SIG-M5 treated with dmso at 0.1 percent for 504 hours (cell line): ENCODE measurements at regions not wholly inside any gene's neighbourhood (a gene's known extent, or its start where the extent isn't known, plus 50 kb on each side); places are given as distances from the start of the nearest gene placed in this dataset.
"Not testable (repeated sequence)": the region's sequence is repeated elsewhere in the genome, so short reads cannot be mapped to it uniquely, and the experiment has no call there.

Experiments used
- DNase-seq: peaks from one replicate; lab custom pipeline; 2025; ENCODE audit not compliant: unreplicated experiment; lab: John Stamatoyannopoulos, UW

GRCh38 chr15:59904450-59905135 is 99.5 kb upstream of the FOXB1 start:
- DNase-seq, result no peak

DNA sequence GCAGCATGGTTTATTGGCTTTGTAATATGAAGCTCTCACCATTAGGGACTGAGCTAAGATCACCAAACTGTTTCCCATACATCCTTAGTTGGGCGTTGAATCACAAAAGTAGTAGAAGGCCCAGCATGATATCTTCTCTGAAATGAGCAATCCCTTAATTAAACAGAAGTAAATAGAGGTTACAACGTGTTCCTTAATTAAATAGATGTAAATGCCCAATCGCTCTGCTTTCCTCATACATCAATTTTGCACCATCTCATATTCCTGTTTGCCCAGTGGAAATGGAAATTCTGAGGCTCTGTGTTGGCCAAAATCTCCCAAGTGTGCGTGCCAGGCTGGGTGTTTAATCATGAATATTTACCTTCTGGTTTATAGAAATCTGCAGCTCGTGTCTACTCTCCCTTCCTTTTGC is 107.4 kb upstream of the FOXB1 start:
- DNase-seq, result no peak

DNA sequence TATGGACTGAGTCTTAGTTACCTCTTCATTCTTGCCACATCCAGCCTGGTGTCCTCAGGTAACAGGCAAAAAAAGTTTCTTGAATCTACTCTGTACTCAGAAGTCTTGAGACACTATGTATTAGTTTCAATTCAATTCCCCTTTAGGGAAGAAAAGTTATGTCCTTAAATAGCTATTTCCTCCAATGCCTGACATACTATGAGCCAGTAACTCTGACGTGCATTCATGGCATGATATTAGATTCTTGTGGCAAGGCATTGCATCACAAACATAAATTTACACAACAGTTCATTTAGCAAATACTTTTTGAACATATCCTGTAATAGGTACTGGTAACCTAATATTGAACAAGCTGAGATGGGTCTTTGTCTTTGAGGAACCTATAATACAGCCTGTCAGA is 109.3 kb upstream of the FOXB1 start:
- no peak for DNase-seq

DNA sequence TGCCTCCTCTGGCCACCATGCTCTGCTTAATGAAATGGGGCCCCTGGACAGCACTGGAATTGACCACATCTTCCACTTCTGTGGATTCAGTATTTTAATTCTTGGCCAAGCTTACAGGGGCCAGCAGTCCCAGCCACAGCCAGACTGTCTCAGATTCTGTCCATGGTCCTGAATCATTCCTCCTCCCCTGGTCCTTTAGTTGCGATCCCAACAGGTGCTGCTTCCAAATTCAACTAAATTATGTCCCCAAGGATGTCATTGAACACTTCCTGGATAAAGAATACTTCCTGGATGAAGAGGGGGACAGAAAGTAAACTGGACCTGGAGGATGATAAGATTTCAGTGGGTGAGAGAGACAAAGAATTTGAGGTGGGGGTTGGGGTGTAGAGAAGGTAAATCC is 111.1 kb upstream of the FOXB1 start:
- no peak for DNase-seq

- DNase-seq, result not testable (repeated sequence)
These were observed 116.2 kb upstream of the FOXB1 start for GRCh38 chr15:59887870-59888269.

- DNase-seq, result no peak
These were observed 116.9 kb upstream of the FOXB1 start for GRCh38 chr15:59887211-59887610.

GRCh38 chr15:59886441-59886840 is 117.7 kb upstream of the FOXB1 start:
- no peak for DNase-seq

- DNase-seq, result no peak
These were observed 118.3 kb upstream of the FOXB1 start for GRCh38 chr15:59885832-59886231.

- DNase-seq, result no peak
These were observed 124.4 kb upstream of the FOXB1 start for GRCh38 chr15:59879506-59880265.

- DNase-seq, result no peak
These were observed 128.0 kb upstream of the FOXB1 start for GRCh38 chr15:59876140-59876539.

DNA sequence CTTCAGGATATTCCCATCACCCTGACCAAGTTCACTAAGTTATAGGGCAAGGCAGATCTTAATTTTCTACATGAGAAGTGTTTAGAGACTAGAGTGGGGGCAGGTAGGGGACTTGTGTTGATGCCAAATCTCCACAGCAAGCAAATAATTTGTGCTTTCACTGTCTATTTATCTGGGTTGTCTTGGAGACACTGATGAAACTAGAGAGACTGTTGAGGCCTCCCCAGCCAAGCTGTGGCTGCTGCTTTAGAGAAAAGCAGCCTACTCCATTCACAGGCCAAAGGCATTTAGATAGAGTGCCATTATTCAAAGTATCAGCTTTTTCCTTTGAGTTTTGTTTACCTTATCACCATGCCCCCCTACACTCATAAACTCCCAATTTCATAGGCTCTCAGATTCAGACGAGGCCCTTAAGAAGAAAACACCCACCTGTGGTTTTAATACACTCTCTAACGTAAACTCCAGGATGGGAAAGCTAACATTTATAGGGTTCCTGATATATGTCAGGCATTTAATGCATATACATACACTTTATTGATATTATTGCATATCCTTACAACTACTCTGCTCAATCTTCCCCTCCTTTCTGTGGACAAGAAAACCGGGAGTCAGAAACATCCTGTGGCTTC is 130.4 kb upstream of the FOXB1 start:
- DNase-seq, result no peak

GRCh38 chr15:59867086-59867855 is 136.8 kb upstream of the FOXB1 start:
- DNase-seq, result no peak

GRCh38 chr15:59866642-59867041 is 137.5 kb upstream of the FOXB1 start:
- no peak for DNase-seq

GRCh38 chr15:59862191-59863155 is 141.6 kb upstream of the FOXB1 start:
- no peak for DNase-seq

DNA sequence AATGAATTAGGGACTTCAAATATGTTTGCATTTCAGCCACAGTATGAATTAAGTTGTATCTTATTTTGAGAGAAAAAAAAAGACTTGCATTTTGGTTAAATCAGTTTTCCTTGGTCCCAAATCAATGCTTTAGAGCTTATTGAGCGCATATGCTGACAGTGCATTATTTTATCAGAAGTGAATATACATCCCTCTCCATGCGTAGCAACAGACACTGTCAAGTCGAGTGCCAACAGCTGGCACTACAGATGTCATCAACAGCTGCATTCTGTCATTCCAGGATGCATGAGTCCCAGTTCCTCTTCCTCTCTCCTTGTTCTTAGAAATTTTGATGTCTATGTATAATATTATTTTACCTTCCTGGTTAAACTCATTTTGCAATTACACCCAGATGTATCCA is 156.1 kb upstream of the FOXB1 start:
- DNase-seq, result no peak

- DNase-seq, result no peak
These were observed 156.9 kb upstream of the BNIP2 start for GRCh38 chr15:59845942-59846499.

GRCh38 chr15:59843609-59844008 is 154.5 kb upstream of the BNIP2 start:
- no peak for DNase-seq

GRCh38 chr15:59841036-59841435 is 151.9 kb upstream of the BNIP2 start:
- no peak for DNase-seq

DNA sequence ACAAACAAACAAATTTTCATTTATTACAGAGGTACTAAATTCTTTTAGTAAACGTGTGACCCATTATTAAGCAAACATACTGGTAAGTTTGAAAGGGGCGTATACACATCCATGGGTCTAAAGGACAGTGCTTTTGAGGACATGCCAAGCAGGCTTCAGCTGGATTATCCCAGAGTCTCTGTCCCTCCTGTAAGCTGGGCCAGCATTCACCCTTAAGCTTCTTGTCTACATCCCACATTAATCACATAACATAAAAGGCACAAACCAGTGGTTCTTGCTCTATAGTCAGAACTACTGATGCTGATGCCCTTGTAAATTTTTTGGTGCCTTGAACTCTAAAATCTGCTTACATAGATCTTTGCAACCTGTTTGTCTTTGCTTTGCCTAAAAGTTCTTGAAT is 150.8 kb upstream of the BNIP2 start:
- no peak for DNase-seq

DNA sequence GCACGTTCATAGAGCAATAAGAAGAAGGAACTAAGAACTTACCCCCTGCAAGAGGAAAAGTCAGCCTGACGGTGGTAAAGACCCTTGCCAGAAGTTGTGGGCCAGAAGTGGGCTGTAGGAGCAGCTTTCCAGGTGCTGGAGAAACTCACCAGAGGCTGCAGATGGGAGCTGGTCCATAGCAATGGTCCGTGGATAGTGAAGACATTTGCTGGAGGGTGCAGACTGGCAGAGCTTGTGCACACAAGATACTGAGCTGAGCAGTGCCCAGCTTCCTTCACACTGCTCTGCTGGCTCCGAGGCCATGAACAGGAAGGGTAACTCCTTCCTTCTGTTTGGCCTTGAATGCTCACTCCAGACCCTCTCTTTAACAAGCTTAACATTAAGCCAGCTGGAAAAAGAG is 149.8 kb upstream of the BNIP2 start:
- no peak for DNase-seq
